ENCODE measurements at regions not wholly inside any gene's neighbourhood (a gene's known extent, or its start where the extent isn't known, plus 50 kb on each side); places are given as distances from the start of the nearest gene placed in this dataset.
"Not testable (repeated sequence)": the region's sequence is repeated elsewhere in the genome, so short reads cannot be mapped to it uniquely, and the experiment has no call there.

DNA sequence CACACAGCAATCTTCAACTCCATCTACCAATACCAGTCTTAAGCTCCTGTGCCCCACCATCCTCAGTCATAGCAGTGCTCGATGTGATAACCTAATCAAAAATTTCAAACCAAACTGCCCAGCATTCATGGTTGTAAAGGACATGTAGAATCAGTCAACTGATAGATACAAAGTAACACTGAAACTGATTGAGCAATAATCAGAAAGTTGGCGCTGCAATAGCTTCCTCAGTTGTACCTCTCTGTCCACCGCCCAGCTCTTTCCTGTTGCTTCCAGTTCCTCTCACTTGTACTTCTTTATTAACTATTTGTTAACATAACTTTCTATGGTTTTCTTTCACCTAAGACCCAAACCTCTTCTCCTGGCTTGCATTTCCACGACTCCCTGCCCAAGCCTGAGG lies 745.7 kb downstream of the PDCD6IP start:
- DNase-seq, result no peak

DNA sequence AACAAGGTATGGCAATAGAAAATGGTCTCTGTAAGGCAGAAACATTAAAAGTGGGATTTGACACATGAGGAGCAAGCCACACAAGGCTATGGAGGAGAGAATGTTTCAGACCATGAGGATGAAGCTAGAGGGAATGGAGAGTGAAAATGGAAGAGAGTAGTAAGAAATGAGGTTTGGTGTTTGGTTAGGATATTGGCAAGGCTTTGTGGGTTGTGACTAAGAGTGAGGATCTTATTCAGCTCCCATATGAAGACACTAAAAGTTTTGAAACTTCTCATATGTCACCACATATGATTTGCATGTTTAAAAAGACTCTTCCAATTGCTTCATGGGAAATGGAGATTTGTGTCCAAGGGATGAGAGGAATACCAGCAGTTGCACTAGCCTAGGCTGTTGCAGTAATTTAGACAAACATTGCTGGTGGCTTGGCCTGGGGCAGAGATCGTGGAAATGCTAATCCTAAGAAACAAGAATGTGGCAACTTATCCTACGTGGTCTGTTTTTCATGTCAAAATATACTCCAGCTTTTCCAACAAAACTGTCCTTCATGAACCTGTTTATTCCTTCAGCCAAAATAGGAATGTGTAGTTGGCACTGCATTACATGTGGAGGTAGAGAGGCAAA lies 749.0 kb downstream of the PDCD6IP start:
- DNase-seq, result no peak

DNA sequence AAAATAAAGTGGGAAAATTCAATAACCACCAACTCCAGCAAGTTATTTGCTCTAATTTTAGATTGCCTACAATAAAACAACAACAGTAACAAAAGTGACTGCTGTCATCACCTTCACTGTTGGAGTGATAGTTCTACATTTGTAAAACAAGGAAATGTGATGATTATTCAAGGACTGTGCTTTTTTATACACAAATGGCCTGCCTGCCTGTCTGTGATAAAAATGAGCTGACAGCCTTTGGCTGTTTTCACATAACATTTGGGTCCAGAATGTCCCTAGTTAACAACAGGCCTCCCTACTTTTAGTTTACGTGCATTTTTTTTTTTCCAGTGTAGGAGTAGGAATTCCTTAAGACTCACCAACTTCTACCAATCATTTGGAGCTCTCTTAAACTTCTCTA lies 768.8 kb downstream of the PDCD6IP start:
- DNase-seq, result no peak

DNA sequence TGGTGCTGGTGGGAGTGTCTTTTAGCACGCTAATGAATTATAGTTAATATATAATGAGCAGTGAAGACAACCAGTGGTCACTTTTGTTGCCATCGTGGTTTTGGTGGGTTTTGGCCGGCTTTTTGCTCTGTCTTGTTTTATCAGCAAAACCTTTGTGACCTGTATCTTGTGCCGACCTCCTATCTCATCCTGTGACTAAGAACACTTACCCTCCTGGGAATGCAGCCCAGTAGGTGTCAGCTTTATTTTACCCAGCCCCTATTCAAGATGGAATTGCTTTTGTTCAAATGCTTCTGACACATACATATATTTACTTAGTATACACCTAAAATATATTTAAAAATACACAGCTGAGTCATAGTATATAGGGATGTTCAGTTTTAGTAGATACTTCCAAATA lies 770.3 kb downstream of the PDCD6IP start:
- no peak for DNase-seq

DNA sequence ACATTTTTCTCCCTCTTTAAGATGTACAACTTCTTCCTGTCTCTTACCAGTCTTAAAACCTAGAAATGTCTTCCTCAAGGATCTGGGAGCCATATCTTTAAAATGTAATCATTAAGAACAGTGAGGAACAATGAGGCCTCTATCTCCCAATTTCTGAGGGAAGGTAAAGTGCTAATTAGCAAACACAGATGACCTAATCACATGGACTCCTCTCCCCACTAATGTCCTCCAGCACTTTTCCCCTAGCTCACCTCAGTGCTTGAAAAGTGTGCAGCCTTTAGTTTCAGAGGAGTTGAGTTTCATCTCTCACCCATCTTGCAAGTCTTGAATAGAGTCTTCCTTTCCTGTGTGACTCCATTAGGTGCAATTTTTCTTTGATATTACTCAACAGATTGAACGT lies 771.0 kb downstream of the PDCD6IP start:
- DNase-seq, result no peak

DNA sequence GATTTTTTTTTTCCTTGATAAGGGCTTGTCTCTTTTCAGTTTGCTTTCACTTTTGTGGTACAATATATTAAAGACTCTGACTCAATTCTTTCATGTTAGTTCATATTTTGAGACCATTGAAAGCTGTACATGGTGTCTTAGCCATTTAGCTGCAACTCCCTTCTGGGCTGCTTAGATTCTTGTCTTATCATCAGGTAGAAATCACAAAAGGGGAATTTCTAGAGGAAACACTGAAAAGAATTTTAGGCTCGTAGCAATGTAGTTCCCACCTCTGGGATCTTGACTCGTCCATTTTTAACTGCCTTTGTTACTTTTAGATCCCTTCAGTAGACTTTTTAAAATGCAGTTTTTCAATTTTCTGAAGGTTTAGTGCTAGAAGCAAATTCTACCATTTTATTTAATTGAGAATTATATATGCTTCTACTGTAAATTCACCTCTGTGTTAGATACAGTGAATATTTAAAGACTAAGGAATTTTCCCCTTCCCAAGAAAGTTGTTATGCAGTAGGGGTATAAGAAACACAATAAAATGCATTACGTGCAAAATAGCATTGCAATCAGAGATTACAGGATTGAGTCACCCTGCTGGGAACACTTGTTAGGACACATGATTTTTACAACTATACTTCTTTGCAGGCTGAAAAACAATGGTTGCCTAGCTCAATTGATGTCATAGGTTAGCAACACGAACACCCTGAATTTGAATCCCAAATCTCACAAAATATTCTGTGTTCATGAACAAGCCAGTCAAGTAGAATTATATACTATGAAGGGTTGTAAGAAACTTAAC lies 772.7 kb downstream of the PDCD6IP start:
- DNase-seq, result no peak

DNA sequence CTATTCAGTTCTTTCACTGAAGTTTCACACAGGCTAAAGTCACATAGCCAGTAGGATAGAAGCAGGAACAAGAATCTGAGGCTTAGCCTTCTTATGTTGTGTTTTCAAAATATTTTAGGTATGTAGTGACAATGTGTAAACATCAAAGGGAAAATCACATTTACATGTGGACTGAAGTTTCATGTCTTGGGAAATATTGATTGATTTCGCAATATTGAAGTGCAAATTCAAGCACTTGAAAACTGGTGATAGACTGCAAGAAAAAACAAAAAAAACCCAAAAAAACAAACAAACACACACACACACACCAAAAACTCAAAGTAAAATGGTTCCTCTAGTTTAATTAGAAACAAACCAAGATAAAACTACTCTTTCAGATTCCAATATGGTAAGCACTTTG lies 773.3 kb downstream of the PDCD6IP start:
- DNase-seq, result no peak

DNA sequence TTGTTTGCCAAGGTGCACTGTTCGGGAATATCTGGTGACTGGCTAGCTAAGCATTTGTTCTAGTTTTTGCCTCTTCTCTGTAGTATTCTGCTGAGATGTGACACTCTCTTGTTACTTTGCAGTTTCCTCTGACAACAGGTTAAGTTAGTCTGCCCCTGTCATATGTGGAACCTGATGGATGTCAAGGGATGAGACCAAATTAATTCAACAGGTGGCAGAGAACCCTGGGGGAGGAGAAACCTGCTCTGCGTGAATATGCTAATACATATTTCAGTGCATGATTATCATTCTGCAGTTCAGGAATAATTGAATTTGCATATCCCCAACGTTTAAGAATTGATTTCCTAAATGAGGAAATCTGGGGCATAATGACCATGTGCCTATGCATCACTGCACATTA lies 777.3 kb downstream of the PDCD6IP start:
- DNase-seq, result no peak

DNA sequence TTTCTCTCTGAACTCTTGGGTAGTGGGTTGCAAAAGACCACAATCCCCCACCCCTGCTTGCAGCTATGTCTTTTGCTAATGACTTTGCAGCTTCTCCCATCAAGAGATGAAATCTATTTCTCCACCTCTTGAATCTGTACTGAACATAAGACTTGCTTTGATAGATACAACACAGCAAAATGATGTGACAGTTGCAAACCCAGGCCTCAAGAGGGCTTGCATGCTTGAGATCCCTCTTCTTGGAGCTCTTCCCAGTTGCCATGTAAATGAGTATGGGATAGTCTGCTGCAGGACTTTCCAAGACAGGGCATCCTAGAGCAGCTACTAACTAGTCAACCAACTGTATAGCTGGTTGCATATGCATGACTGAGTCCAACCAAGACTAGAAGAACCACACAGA lies 783.6 kb downstream of the PDCD6IP start:
- no peak for DNase-seq

DNA sequence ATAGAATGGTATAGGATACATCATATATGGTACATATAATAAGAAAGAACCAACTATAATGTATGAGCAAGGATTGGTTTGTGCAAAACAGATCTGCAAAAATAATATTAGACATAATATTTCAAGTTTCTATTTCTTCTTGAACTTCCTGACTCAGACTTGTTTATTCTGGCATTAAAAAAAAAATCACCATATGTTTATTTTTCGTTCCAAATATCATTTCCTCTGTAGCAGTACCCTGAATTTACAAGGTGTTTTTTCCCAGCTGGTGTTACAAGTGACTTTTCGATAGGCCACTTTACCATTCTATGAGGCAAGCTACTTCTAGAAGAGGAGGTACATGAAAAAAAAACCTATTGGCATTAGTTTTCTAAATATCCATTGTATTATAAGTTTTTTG lies 785.0 kb downstream of the PDCD6IP start:
- DNase-seq, result peak in 1 of 2 experiments; percentile 63

DNA sequence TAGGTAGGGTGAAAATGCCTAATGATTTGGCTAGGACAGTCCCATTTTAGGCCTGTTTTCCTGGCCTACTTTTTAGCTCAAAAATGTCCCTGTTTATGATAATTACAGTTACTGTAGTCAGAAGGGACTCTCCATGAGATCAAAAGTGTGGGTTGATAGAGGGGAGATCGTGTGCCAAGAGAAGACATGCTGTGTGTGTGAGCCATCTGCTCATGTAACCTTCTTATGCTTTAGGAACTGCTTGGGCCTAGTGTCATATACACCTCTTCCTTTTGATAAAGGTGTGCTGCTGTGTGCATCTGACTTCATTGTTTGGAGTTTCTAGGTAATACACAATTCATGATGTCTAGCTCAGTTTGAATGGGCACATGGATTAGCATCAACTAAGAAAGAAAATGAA lies 786.5 kb downstream of the PDCD6IP start:
- DNase-seq, result peak; percentile 71 to 86

DNA sequence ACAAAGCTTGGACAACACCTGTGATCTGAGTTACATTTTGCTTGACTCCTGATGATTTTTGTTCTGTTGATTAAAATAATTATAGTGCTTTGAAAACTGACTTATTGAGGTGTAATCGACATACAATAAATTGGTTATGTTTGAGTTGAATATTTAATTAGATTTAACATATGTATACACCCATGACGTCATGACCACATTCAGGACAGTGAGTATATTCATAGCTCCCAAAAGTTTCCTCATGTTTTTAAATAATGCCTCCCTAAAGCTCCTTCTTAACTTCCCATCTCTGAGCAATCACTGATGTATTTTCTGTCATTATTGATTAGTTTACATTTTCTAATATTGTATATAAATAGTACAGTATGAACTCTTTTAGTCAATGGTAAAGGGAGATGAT lies 801.2 kb downstream of the PDCD6IP start:
- no peak for DNase-seq

DNA sequence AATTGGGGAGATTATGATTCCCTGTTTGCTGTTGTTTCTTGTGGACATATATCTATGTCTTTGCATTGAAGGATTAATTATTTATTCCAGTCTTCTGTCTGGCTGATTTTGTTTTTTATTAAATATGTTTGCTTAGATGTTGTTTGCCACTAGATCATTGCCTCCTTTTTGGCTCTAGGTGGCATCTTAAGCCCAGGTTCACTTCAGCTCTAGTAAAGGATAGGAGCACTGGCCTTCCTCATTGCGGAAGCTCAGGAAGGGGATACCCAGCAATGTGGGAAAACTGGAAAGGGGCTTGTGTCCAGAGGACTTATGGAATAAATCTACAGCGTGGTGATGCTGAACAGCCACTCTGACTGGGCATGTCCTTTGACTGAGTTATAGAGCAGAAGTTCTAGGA lies 821.6 kb downstream of the PDCD6IP start:
- no peak for DNase-seq

DNA sequence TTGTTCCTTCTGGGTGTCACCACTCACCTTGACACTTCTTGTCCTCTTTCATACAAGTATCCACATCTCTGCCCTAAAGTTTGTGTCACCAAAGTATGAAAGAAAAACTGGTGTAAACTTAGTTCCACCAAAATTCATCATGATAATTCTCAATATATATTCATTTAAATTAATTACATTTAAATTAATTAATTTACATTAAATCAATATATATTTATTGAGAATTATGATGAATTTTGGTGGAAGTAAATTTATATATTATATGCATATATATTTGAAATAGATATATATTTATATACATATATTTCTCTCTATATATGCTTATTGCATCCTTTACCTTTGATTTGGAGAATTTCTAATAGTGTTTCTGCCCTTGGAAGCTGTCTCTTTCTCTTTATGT lies 828.3 kb downstream of the PDCD6IP start:
- no peak for DNase-seq

DNA sequence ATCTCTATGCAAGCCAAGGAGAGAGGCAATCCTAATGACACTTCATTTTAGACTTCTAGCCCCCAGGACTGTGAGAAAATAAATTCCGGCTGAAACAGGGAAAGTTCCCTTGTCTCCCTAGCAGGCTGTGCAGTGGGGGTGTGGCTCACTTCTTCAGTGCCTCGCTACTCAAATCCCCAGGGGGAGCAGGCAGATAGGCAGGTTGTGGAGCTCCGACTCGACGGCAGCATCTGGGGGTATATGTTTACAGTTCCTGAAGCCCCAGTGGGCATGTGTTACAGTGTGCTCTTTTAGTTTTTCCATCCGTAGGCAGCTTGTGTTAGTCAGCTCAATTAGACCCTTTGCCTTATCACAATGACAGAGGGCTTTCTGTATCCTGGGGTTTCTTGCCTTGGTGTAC lies 836.5 kb downstream of the PDCD6IP start:
- no peak for DNase-seq

DNA sequence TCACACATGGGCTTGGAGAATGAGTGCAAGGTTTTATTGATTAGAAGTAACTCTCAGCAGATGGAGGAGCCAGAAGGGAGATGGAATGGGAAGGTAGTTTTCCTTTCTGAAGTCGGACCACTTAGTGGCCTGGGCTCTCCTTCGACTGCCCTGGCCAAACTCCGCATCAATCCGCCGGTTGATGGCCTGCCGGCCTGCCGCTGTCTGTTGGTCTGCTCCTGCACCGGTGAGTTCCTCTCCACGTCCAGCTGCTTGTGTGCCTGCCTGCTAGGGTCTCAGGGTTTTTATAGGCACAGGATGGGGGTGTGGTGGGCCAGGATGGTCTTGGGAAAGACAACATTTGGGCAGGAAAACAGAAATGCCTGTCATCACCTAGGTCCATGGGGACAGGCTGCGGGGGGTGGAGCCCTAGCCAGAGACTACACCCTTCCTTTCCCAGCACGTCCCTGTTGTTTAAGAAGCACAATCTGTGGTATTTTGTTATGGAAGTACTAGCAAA lies 837.0 kb downstream of the PDCD6IP start:
- no peak for DNase-seq

DNA sequence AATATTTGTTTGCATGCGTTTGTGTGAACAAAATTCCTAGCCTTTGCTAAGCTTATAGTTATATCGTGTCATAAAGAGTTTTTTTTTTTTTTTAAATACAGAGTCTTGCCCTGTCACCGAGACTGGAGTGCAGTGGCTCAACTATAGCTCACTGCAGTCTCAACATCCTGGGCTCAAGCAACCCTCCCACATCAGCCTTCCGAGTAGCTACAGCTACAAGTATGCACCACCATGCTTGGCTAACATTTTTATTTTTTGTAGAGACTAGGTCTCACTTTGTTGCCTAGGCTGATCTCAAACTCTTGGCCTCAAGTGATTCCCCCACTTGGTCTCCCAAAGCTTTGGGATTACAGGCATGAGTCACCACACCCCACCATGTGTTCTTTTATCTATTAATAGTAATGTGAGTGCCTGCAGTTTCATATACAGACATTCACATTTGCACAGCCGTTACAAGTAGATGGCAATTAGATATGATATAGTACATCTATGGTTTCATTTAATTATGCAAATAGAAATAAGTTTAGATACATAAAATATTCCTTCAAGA lies 848.6 kb downstream of the PDCD6IP start:
- DNase-seq, result no peak

DNA sequence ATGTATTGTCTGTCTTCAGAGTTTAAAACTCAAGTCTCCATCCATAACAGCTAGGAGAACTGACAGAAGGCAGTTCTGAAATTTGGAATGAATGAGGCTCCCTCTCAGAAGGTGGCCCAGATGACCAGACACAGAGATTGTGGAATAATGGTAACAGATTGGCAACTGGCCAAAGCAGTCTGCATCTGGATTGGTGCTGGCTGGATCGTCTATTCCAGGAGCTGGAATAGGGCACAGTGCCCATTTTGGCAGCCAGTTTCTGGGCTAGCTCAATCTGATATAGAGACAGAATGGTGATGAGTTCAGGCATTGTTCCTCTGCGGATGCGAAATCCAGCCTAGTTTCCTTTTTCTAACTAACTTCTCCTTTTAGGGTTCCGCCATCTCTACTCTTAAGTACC lies 851.7 kb downstream of the PDCD6IP start:
- no peak for DNase-seq

DNA sequence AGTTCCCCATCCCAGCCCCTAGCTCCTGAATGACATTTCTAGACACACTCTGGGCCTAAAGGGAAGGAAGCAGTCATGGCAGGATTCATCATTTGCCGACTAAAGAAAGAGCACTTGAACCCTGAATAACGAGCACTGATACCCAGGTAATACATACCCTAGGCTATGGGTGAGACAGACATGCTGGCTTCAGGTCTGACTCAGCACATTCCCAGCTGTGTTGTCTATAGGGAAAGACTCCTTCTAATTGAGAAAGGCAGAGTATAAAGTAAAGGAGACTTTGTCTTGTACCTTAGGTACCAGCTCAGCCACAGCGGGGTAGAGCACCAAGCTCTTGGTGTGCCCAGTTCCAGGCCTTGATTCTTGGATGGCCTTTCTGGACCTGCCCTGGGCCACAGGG lies 870.5 kb downstream of the PDCD6IP start:
- DNase-seq, result no peak

DNA sequence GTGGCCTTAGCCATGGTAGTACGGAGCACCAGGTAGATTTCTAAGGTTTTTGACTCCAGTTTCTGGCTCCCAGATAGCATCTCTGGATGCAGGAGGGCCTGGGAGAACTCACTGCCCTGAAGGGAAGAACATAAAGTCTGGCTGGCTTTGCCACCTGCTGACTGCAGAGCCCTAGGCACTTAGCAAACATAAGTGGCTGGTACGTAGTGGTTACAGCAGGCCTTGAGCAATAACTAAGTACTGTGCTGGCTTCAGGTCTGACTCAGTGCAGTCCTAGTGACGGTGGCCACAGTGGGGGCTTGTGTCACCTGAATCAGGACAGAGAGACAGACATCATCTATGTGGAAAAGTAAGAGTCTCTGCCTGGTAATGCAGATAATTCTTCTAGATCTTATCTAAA lies 871.1 kb downstream of the PDCD6IP start:
- DNase-seq, result no peak

DNA sequence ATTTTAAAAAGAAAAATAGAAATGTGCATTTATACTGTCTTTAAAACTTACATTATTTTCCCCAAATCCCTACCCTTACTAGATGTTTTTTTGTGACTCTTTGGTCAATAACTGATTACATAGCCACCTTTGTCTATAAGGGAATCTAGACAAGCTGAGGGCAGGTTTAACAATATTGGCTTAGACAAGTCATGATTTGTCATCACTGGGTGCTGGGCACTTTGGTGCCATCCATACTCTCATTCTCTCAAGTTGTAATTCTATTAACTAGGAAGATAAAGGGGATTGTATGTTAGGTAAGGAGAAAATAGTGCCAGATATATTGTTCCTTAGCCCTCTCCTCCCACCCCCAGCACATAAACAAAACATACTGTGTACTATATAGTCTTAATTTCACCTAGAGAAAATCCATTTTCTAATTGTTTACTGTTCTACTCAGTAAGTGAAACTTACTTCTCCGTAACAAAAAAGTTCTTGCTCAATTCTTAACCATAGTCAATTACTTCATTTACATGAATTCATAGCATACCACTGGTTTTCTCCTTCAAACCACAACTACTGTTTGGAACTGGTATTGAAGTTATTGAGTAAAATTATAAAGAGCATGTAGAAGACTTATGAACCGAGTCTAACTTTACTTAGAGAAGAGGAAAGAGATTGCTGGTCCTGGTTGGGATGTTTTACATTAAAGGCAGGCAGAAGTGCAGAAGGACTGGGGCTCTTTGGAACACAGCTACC lies 877.1 kb downstream of the PDCD6IP start:
- no peak for DNase-seq

DNA sequence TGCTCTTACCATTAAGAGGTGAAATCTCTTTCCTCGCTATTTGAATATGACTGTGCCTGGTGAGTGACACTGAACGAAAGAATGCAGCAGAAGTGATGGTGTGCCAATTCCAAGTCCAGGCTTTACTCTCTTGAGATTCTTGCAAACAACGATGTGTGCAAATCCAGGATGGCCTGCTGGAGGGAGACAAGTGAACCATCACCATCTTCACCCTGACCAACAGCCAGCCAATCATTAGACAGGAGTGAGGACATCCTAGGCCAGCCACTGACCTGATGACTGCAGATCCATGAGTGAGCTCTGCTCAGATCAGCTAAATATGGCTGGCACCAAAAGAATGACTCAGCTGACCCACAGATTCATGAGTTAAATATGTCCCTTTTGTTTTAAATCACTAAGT lies 878.0 kb downstream of the PDCD6IP start:
- no peak for DNase-seq

DNA sequence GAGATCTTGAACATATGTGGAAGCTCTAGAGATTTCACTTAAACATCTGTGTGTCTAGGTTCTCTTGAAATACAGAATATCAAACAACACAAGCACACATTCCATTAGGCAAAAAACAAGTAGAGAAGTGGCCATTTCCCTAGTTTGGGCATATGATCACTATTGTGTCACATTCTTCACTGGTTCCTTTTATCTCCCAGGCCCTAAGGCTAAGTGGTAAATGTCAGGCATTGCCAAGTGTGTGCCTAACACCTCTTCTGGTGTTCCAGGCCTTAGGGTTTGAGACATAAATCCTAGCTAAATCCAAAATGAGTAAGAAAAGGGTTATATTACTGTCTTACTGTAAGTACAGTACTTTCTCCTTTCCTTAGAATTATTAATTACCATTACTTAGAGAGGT lies 880.1 kb downstream of the PDCD6IP start:
- DNase-seq, result no peak

DNA sequence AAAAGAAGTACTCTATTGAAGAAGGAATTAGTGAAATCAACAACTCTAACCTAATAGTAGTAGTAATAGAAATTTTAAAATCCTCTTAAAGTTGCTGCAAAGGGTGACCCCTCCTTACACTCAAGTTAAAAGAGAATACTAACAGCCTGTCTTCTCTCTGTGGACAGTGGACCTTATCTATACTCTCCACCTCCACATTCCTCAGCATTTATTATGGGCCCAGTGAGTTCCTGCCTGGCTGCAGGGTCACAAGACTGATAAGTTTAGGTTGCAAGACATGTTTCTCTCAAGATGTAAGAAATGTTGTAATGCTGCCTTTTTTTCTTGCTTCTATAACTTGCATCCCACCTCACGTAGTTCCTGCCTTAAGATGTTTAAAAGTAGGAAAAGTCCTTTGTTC lies 880.6 kb downstream of the PDCD6IP start:
- not testable (repeated sequence) for DNase-seq

Measured in cerebellar nuclear complex (tissue), 1 donor.